HG03520 (cell line): ENCODE measurements at regions not wholly inside any gene's neighbourhood (a gene's known extent, or its start where the extent isn't known, plus 50 kb on each side); places are given as distances from the start of the nearest gene placed in this dataset.

Experiments
- ATAC-seq: cut with Tn5 transposase; IDR thresholded peaks from one replicate; pipeline ENCODE4 v1.9.1; 2021; ENCODE audit warnings: mild to moderate bottlenecking, moderate library complexity; ENCODE audit not compliant: unreplicated experiment

DNA sequence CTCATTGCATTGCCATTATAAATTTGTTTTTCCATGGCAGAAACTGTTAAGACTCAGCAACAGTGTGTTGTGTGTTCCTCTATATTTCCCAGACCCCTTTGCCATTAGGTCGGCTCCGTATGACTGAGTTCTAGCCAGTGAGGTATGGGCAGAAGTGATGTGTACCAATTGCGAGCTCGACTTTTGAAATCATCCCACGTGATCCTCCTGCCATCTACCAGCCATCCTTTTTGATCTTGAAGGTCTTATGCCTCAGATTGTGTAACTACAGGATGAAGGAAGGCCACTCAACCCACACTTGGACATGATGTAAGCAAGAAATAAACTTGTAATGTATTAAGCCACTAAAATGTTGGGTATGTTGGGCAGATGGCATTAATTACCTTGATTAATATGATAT is 562.3 kb downstream of the PDCD6IP start:
- no peak for ATAC-seq

DNA sequence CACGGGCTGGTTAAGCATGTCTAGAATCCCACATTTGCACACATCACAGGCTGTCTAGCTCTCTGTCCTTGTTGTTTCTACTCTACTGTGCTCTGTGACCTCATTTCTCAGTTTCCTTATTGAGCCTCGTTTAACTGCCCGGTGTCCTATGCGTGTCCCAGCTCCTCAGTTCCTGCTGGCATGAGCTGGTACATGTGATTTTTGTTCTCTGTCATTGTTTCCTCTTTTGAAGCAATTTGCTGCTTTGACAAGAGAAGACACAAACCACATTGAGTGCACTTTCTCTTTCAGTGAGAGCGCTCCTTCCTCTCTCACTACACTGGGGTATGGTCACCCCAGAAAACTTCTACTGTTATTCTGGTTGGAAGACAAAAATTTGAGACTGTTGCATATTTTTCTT is 563.5 kb downstream of the PDCD6IP start:
- ATAC-seq = peak; percentile 94

DNA sequence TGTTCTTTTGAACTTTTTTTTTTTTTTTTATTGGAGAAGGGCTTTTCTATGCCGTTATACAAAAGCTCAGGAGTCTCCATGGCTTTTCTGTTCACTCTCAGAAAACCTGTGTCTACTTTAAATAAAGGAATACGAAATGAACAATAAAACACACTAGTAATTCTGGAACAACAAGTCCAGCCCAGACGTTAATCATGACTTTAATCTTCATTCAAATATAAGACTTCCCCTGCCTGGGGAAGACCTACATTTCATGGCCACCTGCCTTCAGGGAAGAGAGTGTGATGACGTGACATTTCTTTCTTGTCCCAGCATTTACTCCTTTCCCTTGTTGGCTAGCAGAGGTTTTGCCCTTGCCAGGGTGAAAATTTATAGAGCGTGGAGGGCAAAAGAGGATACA is 564.5 kb downstream of the PDCD6IP start:
- no peak for ATAC-seq

DNA sequence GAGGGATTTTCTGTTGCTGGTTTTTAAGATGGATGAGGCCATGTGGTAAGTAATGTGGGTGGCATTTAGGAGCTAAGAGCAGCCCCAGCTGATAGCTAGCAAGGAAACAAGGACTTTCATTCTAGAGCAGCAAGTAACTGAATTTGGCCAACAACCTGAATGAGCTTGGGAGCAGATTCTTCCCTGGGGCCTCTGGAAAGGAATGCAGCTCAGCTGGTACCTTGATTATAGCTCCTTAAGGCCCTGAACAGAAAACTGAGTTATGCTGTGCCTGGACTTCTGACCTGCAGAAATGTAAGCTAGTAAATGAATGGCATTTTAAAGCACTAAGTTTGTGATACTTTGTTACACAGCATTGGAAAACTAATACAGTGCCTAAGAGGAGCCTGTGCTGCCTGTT is 565.5 kb downstream of the PDCD6IP start:
- ATAC-seq = no peak

DNA sequence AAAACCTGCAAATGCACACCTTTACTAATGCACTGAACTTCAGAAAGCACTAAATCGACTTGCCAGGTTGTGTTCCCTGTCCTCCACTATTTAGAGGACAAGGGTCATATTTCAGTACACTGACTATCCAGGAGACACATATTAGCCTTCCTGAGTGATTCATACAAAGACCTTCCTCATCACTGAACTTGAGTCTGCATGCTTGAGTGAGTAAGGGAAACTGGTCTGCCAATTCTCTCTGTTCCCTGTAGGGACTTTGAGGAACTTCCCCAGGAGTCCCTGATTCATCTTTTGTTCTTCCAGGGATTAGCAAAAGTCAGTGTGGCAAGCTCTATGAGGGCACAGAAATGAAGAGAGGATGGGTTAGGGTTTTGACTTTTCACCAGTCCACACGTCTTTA is 565.9 kb downstream of the PDCD6IP start:
- no peak for ATAC-seq

DNA sequence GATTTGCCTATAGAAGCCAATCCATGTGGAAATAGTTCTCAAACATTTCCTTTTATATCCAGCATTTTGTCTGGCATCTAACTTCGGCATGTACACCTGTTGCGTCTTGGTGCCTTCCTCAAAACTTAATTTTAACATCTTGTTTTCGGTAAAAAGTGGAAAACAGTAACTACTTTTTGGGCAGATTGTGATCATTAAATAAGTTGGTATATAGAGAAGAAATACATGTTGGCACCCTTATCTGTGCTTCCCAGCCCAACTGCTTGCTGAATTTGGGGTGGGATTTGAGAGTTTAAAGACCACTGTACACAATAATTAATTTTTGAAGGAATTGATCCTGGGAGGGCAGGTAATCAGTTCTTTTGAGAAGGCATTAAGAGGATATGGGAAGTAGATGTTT is 566.8 kb downstream of the PDCD6IP start:
- ATAC-seq = no peak

DNA sequence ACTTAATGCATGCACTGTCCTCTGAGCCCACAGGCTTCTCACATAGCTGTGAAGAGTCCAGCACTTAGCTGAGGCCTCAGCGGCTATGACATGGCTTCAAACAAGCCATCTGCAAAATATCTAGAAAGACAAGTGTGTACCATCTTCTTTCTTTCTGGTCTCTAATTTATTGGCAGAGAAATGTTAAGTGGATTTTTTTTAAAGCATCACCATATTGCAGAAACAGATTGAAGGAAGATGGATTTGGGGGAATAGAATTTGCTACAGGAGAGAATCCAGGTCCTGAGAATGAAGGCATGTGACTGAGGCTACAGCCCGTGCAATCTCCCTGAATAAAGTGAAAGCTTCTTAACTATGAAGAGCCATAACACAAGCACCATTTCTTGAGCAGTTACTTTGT is 567.3 kb downstream of the PDCD6IP start:
- no peak for ATAC-seq

DNA sequence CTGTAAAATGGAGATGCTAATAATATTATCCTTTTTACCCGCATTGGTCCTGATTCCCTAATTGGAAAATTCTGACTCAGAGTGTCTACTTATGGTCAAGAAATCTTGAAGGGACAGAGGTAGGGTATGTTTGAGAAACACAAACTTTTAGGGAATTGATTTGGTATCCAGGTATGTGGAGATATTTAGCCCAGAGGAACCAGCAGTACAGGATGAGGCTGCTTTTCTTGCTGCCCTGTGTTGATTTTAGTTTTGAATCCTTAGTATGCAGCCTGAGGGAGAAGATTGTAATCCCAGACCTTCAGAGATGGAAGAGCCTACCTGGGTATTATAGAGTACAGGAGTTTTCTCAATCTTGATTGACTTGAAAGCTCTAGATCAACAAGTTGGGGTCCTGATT is 569.1 kb downstream of the PDCD6IP start:
- ATAC-seq = no peak

DNA sequence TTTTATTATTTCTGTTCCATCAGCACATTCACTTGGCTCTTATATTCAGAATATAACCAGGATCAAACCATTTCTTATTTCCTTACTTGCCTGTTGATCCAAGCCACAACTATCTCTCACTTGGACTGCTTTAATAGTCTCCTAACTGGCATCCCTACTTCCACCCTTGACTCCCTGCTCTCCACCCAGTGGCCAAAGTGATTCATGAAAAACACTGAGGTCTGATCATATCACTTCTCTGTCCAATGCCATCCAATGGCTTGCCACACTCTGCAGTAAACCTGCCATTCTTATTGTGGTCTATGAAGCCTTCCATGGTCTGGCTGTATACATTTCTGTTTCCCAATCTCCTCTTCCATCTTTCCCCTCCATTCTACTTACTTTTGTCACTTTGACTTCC is 576.1 kb downstream of the PDCD6IP start:
- ATAC-seq = no peak

DNA sequence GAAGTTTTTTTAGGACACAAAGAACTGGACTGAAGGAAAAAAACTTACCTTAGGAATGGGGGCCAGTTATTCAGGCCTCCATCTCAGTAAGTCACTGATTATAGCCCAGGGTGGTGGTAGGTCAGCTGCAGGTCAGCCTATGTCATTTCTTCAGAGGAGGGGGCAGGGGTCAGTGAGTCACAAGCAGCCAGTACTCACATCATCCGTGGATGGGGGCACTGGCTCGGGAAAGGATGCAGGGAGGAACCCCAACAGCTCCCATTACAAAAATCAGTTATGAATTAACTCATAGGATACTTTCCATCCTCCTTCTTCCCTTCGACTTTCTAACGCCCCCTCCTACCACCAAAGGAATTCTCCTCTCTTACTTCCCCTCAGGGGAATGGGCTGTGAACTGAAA is 578.3 kb downstream of the PDCD6IP start:
- ATAC-seq = no peak

DNA sequence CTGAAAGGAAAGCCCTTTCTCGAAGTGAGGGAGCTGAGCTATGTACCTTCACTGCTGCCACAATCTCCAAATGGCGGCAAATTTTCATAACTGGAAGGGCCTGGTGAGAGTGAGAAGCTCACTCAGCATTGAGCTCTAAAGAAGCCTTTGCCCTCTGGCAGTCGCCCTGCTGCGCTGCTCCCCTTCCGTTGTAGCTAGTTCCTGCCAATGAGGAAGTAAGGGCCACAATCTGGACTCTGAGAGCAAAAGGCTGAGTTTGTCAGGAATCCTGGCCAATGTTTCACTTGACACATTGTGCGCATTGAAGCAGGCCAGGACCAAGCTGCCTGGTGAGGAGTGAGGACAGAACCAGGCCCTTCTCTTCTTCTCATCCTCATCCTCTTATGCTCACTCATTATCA is 579.5 kb downstream of the PDCD6IP start:
- no peak for ATAC-seq

DNA sequence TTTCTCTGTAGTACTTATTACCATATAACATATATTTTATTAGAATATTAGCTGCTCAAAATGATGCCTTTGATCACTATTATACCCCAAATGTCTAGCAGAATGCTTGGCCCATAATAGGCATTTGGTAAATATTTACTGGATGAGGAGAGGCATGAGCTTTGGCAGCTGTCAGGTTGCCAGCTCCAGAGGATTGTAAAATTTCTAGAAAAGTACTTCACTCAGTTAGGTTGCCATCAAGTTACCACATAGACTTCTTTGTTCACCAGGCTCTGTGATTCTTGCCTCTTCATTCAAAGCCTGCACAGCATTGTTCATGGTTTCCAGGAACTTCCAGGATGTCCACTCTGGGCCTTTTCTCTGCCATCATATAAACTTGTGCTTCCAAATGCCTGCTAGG is 582.8 kb downstream of the PDCD6IP start:
- no peak for ATAC-seq

DNA sequence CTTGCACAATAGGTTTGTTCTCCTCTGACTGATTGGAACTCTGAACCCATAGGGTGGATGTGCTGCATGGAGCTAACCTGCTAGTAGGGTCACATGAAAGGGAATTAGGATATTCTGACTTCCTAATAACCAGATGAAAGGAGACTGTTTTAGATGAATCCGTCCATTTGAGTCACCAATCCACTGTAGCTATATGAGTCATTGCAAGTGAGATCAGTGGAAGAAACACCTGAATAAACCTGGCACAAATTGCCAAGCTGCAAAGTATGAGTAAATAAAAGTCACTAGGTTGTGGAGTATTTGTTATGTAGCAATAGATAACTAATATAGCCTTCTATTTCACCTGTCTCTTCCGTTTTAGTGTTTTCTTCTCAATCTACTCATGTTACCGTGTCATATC is 584.4 kb downstream of the PDCD6IP start:
- no peak for ATAC-seq

DNA sequence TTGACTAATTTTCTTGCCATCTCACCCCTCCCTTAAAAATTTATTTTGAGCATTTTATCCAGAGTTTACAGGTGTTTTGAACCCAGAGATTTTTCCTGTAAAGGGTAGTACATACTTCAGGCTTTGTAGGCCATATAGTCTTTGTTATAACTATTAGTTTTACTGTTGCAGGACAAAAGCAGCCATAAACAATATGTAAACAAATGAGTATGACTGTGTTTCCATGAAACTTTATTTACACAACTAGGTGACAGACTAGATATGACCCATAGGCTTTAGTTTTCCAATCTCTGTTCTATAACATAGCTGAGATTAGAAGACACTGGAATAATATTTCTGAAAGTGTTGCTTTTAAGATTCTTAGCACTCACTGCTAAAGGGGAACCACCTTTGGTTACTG is 587.9 kb downstream of the PDCD6IP start:
- no peak for ATAC-seq

DNA sequence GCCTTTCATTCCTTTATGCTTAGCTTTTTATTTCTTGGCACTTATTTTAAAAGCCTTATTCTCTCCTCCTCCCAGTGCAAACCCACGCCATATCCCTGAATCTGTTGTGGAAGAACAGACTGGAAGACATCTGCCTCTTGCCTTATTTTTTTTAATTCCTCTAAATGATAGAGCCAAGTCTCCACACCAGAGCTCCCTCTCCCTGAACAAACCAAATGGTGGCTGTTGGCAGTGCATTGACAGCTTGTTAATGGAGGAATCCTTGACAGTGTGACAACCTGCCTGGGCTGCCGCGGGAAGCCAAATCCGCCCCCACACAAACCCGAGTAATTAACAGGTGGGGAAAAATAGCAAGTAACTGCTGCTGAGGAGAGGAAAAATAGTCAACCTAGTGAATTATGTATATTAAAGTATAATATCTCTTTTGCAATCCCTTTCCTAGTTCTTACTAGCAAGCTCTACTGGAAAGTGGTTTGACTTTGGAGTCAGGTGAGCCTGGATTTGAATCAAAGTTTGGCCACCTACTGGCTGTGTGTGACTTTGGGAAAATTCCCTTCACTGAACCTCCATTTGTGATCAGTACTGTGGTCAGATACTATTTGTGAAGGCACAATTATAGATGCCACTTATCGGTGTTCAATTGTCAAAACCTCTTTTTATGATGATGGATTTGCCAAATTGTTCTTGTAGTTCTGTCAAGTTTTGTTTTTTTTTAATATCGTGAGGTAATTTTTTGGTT is 589.6 kb downstream of the PDCD6IP start:
- no peak for ATAC-seq

DNA sequence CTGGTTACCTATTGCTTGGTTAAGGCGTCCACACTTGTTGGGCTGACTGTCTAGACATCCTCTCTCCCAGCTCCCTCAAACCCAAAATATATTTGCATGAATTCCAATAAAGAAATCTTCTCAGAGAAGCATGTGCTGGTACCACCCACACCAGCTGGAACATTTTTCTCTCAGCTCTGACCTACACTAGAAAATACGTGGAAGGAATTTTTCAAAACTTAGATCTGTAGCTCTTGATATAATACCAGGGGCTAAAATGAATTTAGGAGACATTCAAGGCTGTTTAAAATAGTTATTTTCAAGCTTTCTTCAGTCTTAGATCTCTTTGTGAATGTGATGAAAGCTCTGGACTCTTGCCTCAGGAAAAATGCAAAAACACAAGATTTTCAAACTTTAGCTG is 590.4 kb downstream of the PDCD6IP start:
- ATAC-seq = no peak

DNA sequence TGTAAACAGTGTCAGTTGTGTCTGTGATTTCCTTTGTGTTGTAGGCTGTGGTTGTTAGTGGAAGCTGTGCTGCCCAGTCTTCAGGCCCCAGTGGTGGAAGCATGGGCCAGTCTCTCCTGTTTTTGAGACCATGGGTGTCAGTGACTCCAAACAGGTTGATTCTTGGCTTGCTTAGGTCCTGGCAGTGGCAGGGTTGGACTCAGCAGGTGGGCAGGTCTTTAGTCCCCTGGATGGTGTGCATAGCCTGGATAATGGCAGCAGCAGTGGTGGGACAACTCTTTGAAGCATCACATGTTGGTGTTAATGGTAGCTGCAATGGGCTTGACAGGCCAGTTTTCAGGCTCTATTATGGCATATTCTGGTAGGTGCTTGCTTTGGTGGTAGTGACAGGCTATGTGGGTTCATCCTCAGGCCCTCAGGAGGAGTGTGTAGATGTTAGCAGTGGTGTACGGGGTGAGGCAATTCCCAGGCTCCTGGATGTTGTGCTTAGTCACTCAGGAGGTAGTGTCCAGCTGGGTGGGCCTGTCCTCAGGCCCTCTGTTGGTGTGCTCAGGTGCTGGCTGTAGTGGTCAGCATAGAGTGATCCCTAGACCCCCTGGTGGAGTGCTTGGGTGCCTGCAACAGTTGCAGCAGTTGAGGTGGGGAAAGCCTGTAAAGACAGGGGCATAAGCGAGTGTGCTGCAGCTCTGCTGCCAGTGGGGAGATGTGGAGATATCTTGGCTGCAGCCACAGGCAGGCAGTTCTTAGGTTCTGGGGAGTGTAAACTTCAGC is 596.7 kb downstream of the PDCD6IP start:
- no peak for ATAC-seq

DNA sequence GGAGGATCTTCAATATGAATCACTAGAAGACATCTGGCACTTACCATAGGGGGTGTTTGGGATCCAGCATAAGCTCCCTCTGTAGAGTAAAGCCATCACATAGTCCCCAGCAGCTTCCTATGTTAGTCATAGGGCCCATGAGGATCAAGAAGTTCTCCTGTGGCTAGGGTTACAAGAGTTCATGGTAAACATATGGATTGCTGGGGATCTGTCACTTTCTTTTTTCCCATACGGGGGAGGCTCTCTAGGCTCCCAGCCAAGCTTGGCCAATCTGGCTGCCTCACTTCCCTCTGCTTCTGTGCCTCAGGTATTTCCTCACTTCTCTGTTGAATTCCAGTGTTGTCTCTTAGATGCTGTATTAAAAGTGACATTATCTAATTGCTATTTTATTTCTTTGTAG is 597.9 kb downstream of the PDCD6IP start:
- ATAC-seq = no peak

DNA sequence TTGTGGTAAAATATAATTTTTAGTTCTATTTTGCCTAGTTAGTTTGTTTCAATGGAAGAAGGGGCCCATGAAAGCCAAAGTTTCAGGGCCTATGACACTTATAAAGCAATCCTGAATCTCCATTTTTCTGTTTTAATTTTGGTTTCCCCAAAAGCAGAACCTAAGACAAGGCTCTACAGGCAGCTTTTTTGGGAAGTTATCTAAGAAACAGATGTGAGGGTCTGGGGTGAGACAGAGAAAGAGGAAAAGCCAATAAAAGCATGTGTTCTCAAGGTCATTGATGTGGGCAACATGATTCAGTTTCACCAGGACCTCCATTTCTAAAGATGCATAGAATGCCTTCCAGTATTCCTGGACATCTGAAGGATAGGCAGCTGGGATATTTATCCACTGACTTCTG is 598.5 kb downstream of the PDCD6IP start:
- no peak for ATAC-seq

DNA sequence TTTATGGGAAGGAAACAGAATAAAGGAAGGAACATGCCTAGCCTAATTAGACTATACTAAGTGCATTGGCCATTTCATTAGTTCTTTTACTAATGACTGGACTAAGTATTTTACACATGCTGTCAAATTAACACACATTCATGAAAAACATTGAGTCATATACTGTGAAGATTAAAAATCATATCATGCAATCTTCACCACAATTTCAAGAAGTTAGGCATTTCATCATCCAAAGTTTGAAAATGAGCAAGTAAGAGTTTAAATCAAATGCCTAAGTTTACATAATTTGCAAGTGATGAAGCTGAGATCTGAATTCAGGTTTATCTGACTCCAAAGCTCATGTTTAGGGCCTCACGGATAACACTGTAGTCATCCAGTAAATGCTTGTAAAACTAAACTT is 601.0 kb downstream of the PDCD6IP start:
- ATAC-seq = no peak

DNA sequence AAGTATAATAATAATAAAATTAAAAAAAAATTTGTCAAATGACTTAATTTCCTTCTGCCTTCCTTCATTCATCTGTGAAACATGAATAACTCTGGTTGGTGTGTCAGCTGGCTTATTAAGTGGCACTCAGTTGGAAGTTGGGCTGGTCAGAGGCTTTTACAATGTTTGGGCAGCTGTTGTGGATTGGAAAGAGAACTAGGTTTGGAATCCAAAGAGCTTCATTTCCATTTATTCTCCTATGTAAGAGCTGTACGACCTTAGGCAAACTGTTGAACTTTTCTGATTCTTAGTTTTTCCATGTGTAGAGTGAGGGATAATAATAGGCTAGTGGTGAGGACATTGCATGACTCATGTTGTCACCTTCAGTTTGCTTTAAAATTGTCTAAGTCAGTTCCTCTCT is 606.7 kb downstream of the PDCD6IP start:
- ATAC-seq = no peak

DNA sequence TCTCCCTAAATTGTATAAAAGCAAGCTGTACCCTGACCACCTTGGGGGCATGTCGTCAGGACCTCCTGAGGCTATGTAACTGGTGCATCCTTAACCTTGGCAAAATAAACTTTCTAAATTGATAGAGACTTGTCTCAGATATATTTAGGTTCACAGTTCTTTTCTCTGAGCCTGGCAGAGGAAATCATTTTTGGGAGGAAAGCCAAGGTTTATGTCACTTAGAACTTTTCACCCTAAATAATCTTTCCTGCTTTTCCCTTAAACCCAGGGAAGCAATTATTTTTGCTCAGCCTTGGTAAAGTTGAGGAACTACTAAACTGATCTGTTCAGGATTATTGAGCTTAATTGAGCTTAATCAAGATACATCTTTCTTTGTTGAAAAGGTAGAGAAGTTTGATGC is 608.9 kb downstream of the PDCD6IP start:
- no peak for ATAC-seq

DNA sequence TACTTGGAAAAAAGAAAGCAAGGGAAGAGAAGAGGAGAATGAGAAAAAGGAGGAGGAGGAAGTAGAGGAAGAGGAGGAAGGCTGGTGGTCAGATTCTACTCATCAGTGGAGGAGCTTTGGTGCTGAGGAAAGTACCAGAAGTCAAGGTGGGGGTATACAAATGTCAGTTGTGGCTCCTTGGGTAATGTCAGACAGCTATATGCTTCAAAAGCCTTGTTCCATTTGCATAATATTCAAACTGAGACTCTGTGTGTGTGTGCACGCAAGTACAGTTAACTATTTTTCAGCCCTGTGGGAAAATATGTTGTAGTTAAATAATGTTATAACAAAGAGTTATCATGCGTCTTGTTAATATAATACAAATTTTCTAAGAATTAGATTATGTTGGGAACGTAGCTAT is 609.7 kb downstream of the PDCD6IP start:
- no peak for ATAC-seq
